Body of pancreas (tissue), 4 donors: ENCODE measurements at regions not wholly inside any gene's neighbourhood (a gene's known extent, or its start where the extent isn't known, plus 50 kb on each side); places are given as distances from the start of the nearest gene placed in this dataset.
"Not testable (repeated sequence)": the region's sequence is repeated elsewhere in the genome, so short reads cannot be mapped to it uniquely, and the experiment has no call there.

Experiments
- ATAC-seq: fragments of 150-250 bp; one replicate; pipeline ENCODE4 v1.9.1; 2016
- DNase-seq, 4 donors: peaks; one replicate each; pipeline ENCODE4 v3.0.0-alpha.2; 2019
- H3K27ac ChIP-seq, 4 donors: fragments of 200-600 bp; sonication (generic); 1 replicate in 3 of 4; 2 replicates in 1 of 4; pipeline versions ENCODE4 v1.5.1 to v1.6.1; 2016 to 2019; ENCODE audit warnings: mild to moderate bottlenecking in 1 of 4, mixed read lengths in 1 of 4, moderate library complexity in 1 of 4
- H3K27me3 ChIP-seq, 2 donors: fragments of 200-600 bp; sonication (generic); one replicate each; pipeline ENCODE4 v1.6.0; 2016; ENCODE audit warnings: mild to moderate bottlenecking in 1 of 2
- H3K36me3 ChIP-seq, 2 donors: fragments of 200-600 bp; sonication (generic); replicated peaks in 1 of 2; 2 replicates each; pipeline ENCODE4 v1.5.1; 2016; ENCODE audit warnings: low read depth in 2 of 2; ENCODE audit not compliant: insufficient read depth in 1 of 2
- H3K4me1 ChIP-seq: fragments of 200-600 bp; sonication (generic); one replicate; pipeline ENCODE4 v1.6.0; 2016
- H3K4me3 ChIP-seq, 2 donors: fragments of 200-600 bp; sonication (generic); 1 replicate in 1 of 2; 2 replicates in 1 of 2; pipeline ENCODE4 v1.5.1; 2016 to 2019
- H3K9me3 ChIP-seq, 3 donors: fragments of 200-600 bp; sonication (generic); 1 replicate in 2 of 3; 2 replicates in 1 of 3; pipeline ENCODE4 v1.5.1; 2016
- POLR2A ChIP-seq, 3 donors: fragments of 450-650 bp; IDR thresholded peaks; one replicate each; pipeline ENCODE4 v1.6.1; 2016; ENCODE audit warnings: antibody characterized with exemption in 3 of 3, mild to moderate bottlenecking in 2 of 3
- WGBS, 2 donors: methylation state at CpG; one replicate each; pipeline ENCODE4 v1.1.5; 2017; 5-methylcytosine and 5-hydroxymethylcytosine counted together
- intact Hi-C: fragments of 100-400 bp; cut with DNase I; formaldehyde crosslinking; loops from one replicate; pipeline ENCODE4 v1.15.1; 2023
- TF ChIP-seq, protein P1 (sequence below), 7 experiments: fragments of 450-650 bp in 4 of 7; fragments of 200-600 bp in 3 of 7; sonication (generic) in 3 of 7; IDR thresholded peaks; one replicate each; pipeline ENCODE4 v1.5.1; 2016 to 2019; ENCODE audit warnings: antibody characterized with exemption in 7 of 7

DNA sequence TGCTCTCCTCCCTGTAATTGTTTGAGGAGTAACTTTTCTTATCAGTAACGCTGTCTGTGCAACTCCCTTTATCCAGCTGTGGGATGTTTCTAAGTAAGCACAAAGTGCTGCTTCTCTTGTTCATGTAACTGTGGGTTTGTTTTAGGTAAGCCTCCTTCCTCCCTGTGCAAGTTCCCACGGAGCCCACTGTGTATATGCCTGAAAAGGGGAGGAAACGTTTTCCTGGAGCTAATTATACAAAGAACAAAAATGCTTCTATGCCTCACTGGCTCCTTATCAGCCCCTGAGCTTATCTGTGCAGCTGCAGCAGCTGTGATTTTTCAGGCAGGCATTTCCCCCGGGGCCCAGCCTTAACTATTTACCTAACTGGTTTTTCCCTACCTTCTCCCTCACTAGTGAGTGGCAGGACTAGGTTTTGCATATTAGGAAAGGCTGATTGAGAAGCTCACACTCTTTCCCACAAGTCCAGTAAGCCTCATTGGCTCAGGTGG is 593.4 kb upstream of the GHITM start:
- Histone ChIP-seq H3K4me1 (peaks cover 9% of the 10 kb centered on the region), H3K27me3 (no peaks in the 10 kb centered on the region), H3K27ac (no peak overlapping the region), H3K9me3 (no peaks in the 10 kb centered on the region), H3K36me3 (no peaks in the 10 kb centered on the region), H3K4me3 (no peak overlapping the region)
- peak; percentile 70 for ATAC-seq
- no peak for TF ChIP-seq POLR2A (IDR thresholded peaks at IDR 0.05)
- TF ChIP-seq, protein P1, sequence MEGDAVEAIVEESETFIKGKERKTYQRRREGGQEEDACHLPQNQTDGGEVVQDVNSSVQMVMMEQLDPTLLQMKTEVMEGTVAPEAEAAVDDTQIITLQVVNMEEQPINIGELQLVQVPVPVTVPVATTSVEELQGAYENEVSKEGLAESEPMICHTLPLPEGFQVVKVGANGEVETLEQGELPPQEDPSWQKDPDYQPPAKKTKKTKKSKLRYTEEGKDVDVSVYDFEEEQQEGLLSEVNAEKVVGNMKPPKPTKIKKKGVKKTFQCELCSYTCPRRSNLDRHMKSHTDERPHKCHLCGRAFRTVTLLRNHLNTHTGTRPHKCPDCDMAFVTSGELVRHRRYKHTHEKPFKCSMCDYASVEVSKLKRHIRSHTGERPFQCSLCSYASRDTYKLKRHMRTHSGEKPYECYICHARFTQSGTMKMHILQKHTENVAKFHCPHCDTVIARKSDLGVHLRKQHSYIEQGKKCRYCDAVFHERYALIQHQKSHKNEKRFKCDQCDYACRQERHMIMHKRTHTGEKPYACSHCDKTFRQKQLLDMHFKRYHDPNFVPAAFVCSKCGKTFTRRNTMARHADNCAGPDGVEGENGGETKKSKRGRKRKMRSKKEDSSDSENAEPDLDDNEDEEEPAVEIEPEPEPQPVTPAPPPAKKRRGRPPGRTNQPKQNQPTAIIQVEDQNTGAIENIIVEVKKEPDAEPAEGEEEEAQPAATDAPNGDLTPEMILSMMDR (IDR thresholded peaks at IDR 0.05) = no peak
- intact Hi-C loops = no loop called here
- 2 to 3% methylated on average over 4 of the region's 4 CpGs for WGBS, 2 donors
- peak in 3 of 4 donors; percentile 28 to 62 (median 49) for DNase-seq

GRCh38 chr10:83551190-83551589 is 588.1 kb upstream of the GHITM start:
- 83 to 93% methylated on average over 5 of the region's 5 CpGs for WGBS, 2 donors
- DNase-seq, intact Hi-C loops, H3K27ac ChIP-seq, H3K9me3 ChIP-seq, H3K36me3 ChIP-seq, H3K4me1 ChIP-seq, H3K27me3 ChIP-seq, H3K4me3 ChIP-seq, ATAC-seq: not testable (repeated sequence)

DNA sequence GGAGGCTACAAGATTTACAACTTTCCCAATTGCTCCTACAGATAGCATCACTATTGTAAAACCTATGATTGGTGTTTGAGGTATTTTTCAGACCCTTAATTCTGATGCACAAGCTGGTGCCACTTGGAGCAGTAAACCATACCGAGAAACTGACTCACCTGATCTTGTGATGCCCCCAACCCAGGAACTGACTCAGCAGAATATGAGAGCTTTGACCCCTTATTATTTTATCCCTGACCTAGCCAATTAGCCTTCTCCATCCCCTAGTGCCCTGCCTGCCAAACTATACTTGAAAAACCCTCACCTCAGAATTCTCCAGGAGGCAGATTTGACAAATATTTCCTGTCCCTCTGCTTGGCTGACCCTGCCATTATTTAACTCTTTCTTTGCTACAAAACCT is 585.9 kb upstream of the GHITM start:
- H3K4me3 ChIP-seq = no peak overlapping the region
- 71 to 88% methylated on average over 1 of the region's 1 CpG for WGBS, 2 donors
- no peaks in the 10 kb centered on the region for H3K27me3 ChIP-seq

DNA sequence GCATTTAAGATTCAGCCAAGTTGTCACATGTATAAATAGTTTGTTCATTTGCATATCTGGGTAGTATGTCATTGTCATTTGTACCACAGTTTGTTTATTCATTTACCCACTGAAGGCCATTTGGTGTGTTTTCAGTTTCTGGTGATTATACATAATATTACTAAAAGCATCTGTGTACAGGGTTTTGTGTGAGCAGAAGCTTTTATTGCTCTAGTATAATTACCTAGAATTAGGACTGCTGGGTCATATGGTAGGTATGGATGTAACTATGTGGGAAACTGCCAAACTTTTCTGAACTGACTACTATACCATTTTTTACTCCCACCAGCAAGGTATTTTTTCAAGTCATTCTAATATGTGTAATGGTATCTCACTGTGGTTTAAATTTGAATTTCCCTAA is 584.0 kb upstream of the GHITM start:
- H3K27ac ChIP-seq = no peak overlapping the region
- no peaks in the 10 kb centered on the region for H3K36me3 ChIP-seq
- no peaks in the 10 kb centered on the region for H3K9me3 ChIP-seq
- ATAC-seq (no peak), DNase-seq (no peak)
- TF ChIP-seq POLR2A (IDR thresholded peaks at IDR 0.05) = no peak
- TF ChIP-seq, protein P1 (IDR thresholded peaks at IDR 0.05) = no peak
- H3K4me3 ChIP-seq = no peak overlapping the region
- H3K4me1 ChIP-seq = no peaks in the 10 kb centered on the region
- no peaks in the 10 kb centered on the region for H3K27me3 ChIP-seq
- intact Hi-C loops = no loop called here

More for the DNA sequence above, 585.9 kb upstream of the GHITM start:
- intact Hi-C loops = no loop called here
- H3K27ac ChIP-seq = no peak overlapping the region
- no peak for DNase-seq
- TF ChIP-seq, protein P1 (IDR thresholded peaks at IDR 0.05) = no peak
- no peak for TF ChIP-seq POLR2A (IDR thresholded peaks at IDR 0.05)
- no peak for ATAC-seq
- H3K36me3 ChIP-seq = no peaks in the 10 kb centered on the region
- no peaks in the 10 kb centered on the region for H3K9me3 ChIP-seq
- H3K4me1 ChIP-seq = no peaks in the 10 kb centered on the region

DNA sequence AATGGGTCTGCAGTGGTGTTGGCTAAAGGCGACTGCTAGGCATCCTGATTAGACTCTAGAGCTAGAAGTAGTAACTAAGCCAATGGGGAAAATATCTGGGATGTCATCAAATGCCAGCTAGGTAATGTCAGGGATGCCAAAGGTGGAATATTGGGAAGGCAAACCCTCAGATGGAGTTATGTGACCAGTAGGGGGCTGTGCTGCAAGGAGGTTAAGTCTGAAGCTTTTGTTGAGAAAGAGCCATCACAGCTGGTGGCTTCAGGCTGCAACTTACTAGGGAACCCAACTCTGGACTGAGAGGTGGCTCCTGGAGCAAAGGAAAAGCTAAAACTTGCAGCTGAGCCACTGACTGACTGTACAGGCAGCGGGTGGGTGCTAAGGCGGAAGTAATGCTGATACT is 576.9 kb upstream of the GHITM start:
- WGBS, 2 donors = 87 to 93% methylated on average over 3 of the region's 3 CpGs
- Histone ChIP-seq H3K9me3 (no peaks in the 10 kb centered on the region), H3K27me3 (no peaks in the 10 kb centered on the region), H3K4me3 (no peak overlapping the region), H3K36me3 (no peaks in the 10 kb centered on the region), H3K4me1 (no peaks in the 10 kb centered on the region), H3K27ac (no peak overlapping the region)
- intact Hi-C loops = no loop called here
- no peak for ATAC-seq
- no peak for DNase-seq
- TF ChIP-seq POLR2A (IDR thresholded peaks at IDR 0.05) = no peak
- TF ChIP-seq, protein P1 (IDR thresholded peaks at IDR 0.05) = no peak
